NCI-H774 (cell line): ENCODE measurements at regions not wholly inside any gene's neighbourhood (a gene's known extent, or its start where the extent isn't known, plus 50 kb on each side); places are given as distances from the start of the nearest gene placed in this dataset.
"Not testable (repeated sequence)": the region's sequence is repeated elsewhere in the genome, so short reads cannot be mapped to it uniquely, and the experiment has no call there.

ENCODE experiments used
- DNase-seq: peaks from one replicate; lab custom pipeline; 2025; lab: John Stamatoyannopoulos, UW

GRCh38 chr5:25025831-25026230 lies 381.1 kb upstream of the CDH10 start:
- no peak for DNase-seq

- no peak for DNase-seq
Observed at GRCh38 chr5:25020454-25020853, 375.7 kb upstream of the CDH10 start.

GRCh38 chr5:25009063-25009462 lies 364.3 kb upstream of the CDH10 start:
- DNase-seq = no peak

- peak; percentile 23 for DNase-seq
Observed at GRCh38 chr5:25006734-25007133, 362.0 kb upstream of the CDH10 start.

DNA sequence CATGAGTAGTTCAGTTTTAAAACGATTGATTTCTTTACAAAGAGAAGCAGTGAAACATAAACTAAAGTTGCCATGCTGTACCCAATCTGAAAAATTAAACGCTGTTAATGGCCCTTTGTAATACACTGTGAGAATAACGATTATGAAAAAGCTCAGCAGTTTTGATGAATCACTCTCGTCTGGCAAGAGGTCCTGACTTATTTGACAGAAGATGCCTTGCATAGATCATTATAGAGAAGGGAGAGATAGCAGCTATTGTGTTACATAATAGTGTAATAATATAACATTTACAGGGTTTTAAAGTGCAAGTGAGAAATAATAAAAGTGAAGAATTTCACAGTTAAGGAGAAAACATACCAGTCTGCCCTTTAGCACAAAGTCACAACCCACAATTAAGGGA lies 361.5 kb upstream of the CDH10 start:
- no peak for DNase-seq

GRCh38 chr5:25005431-25005830 lies 360.7 kb upstream of the CDH10 start:
- DNase-seq = no peak

- no peak for DNase-seq
Observed at GRCh38 chr5:25002371-25002770, 357.6 kb upstream of the CDH10 start.

DNA sequence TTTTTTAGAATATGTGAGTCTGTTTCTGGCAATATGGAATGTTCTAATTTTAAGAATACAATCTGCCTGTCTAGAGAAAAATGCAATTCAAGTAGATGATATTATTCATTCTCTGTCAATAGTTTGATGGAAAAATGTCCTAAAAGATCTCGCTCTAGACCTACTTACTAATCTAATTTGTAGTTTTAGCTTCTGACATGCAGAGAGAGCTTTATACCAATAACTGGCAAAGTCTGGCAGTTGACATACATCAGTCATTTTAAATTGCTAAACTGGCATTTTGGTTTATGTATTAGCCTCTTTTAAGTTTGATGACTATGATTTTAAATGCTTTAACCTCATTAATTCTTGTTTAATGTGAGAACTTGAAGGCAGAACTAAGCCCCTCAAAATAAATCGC lies 355.0 kb upstream of the CDH10 start:
- DNase-seq = no peak

- DNase-seq = no peak
Observed at GRCh38 chr5:24998641-24999040, 353.9 kb upstream of the CDH10 start.

GRCh38 chr5:24986326-24986725 lies 341.5 kb upstream of the CDH10 start:
- DNase-seq = no peak

DNA sequence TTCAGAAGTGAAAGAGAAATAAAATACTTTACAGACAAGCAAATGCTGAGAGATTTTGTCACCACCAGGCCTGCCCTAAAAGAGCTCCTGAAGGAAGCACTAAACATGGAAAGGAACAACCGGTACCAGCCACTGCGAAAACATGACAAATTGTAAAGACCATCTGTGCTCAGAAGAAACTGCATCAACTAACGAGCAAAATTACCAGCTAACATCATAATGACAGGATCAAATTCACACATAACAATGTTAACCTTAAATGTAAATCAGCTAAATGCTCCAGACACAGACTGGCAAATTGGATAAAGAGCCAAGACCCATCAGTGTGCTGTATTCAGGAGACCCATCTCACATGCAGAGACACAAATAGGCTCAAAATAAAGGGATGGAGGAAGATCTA lies 333.8 kb upstream of the CDH10 start:
- not testable (repeated sequence) for DNase-seq

DNA sequence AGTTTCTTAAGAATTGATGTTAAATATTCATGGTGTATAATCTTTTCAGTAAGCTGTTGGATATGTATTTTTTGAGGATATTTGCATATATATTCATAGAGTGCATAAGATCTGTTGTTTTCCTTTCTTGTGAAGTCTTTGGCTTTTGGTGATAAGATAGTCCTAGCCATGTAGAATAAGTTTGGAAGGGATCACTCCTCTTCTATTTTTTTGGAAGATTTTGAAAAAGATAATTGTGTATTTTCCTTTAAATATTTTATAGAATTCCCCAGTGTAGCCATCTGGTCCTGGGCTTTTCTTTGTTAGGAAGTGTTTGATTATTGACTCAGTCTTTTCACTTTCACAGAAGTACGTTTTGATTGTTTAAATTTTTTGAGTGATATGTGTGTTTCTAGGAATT lies 318.8 kb upstream of the CDH10 start:
- DNase-seq = no peak

GRCh38 chr5:24923400-24923799 lies 278.6 kb upstream of the CDH10 start:
- no peak for DNase-seq

DNA sequence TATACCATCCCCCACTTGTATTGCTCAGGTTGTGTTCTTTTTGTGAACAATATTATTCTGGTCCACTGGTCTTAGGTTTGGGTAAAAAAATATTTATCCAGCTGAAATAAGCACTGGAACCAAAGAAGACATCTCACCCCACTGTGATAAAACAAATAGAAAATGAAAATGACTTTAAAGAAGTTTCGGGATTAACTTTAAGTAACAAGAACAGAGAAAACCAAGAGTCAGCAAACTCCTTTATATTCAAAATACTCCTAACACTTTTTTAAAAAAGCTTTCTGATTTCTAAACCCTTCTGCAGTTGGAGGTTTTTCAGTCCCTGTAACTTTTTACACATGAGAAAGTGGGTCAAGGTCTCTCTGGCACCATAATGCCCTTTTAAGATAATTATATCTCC lies 273.9 kb upstream of the CDH10 start:
- no peak for DNase-seq

DNA sequence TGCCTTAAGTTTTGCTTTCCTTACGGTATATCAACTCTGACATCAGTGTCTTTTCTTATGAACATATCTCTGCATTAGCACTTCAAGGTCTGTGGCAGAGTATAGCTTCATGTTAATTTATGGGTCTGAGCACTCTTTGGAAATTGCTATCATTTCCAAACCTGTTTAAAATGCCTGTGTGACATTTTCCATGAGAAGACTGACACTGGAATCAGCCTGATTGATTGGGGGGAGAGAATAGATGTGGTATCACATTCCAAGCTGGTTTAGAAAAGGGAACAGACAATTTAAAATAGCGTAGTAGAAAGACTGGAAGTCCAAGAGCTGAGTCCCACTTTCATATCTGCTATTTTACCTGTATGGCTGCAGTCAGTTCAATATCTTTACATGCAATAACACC lies 272.1 kb upstream of the CDH10 start:
- no peak for DNase-seq

DNA sequence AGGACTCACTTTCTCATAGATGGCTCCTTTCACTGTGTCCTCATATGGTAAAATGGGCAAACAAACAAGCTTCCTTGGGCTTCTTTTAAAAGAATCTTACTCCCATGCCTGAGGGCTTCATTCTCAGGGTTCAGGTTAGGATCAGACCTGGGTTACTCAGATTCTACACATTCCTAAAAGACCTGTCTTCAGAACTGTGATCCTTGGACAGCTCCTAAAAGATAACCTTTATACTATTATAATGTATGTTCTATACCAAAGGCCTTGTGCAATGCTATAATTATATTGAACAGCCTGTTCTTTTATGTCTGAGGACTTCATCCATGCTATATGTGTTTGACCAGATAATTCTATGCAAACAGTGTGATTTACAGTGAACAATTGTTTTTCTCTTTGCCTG lies 264.4 kb upstream of the CDH10 start:
- no peak for DNase-seq

DNA sequence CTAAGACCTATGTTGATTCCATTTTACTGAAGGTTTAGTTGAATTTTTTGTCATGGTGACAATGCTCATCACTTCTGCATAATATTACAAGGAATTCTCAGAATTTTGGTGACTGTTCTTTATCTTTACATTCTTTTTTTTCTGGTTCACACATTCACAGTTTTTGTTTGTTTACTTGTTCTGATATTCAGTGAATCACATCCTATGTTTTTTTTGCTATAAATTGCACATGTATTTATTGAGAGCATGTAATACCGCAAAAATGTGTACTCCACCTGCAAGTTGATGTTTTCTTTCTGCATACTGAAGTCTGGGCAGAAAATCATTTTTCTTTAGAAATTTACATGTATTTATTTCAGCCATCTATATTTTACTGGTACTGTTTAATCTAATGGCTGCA lies 261.9 kb upstream of the CDH10 start:
- DNase-seq = no peak

DNA sequence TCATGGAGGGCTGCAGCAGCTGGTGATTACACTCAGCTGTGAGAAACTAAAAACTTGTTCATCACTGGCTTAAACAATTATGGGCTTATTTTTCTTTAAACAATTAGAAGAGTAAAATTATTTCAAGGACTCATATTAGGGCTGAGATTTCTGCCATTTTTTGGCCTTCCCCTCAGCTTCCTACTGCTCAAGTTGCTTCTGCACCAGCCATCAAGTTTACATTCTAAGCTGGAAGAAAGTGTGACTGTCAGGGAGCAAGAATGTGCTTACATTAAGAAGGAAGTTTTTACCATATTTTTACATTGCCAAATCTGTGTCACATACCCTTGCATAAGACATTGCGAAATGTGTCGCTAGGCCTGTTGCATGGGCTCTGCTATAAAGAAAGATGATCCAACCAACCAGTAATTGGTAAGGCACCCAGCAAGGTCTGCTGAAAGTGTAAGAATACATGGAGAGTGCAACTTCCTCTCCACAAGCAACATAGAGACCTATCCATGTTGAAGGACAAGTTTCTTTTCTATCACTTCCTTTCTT lies 260.3 kb upstream of the CDH10 start:
- DNase-seq = no peak

- no peak for DNase-seq
Observed at GRCh38 chr5:24899180-24899579, 254.4 kb upstream of the CDH10 start.

DNA sequence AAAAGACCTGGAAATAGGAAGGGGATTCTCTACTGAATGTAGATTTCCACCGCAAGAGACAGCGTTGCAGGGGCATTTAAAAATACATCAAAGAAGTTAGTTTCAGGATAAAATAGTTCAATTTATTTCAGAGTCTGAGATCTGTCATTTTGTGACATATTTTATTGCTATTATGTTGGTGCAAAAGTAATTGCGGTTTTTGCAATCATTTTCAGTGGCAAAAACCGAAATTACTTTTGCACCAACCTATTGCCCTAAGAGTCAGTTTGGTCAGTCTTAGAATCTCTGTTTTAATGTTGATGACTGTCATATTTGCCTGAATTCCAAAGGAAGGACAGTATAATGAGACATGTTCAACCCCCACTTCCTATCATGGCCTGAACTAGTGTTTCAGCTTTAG lies 219.5 kb upstream of the CDH10 start:
- no peak for DNase-seq

- no peak for DNase-seq
Observed at GRCh38 chr5:24862117-24862516, 217.3 kb upstream of the CDH10 start.

DNA sequence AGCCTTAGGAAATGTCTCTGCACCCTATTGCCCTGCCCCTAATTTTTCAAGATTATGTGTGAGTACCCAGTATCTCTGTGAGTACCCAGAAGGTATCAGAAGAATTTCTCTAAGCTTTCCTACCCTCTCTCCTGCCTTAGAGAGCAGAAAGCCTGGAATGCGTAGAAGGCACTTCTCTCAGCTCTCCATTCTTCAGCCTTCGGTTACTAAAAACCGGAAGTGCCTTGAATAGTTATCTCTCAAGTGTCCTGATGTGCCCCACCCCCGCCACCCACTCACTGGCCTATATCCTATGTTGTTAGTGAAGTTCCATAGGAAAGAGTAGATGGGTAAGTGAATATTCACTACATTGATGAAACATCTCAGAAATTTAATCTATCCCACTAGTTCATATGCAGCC lies 210.7 kb upstream of the CDH10 start:
- no peak for DNase-seq

GRCh38 chr5:24854850-24855249 lies 210.1 kb upstream of the CDH10 start:
- DNase-seq = no peak

DNA sequence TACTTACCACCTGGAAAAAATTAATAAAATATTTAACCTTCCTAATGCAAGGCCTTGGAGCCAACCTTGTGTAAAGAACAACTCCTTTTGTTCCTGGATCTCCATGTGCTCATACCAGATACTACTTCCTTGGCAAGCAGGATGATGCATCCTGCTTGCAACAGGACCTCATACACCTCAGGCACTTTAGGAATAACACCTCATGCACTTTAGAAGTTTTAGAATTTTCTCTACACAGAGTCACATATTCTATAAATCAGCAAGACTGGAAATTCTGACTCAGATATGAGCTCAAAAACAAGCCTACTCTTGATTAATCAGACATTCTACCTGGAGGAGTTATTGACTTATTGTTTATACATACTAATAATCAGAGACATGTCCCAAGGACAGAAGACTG lies 209.6 kb upstream of the CDH10 start:
- DNase-seq = no peak

DNA sequence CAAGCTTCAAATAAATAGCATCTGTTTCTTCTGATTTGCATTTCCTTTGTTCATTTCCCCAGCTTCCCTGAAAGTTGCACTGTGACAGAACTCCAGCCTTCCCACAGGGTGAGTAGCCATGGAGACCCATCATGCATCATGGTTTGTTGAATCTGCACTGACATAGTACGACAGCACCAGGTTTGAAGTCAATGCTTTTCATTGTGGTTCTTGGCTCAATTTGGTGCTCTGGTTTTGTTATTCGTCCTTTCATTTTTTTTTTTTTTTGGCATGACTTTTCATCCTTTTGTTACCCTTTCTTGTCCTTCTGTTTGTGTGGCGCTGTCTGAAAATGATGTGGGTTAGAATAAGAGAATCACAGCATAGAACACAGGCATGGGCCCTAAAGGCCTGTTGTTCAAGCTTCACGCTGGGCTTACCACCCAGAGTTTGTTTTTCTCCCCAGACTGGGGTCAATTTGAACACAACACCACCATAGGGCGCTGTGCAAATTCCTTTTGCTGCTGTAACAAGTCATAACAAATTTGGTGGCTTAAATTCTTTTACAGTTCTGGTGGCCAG lies 206.2 kb upstream of the CDH10 start:
- no peak for DNase-seq
